Gastrocnemius medialis (tissue), 4 donors: ENCODE measurements at regions not wholly inside any gene's neighbourhood (a gene's known extent, or its start where the extent isn't known, plus 50 kb on each side); places are given as distances from the start of the nearest gene placed in this dataset.

Experiments
- ATAC-seq, 2 donors: fragments of 150-250 bp; one replicate each; pipeline ENCODE4 v1.9.1; 2016
- DNase-seq, 2 donors: peaks; one replicate each; pipeline ENCODE4 v3.0.0-alpha.2; 2019
- H3K27ac ChIP-seq, 4 donors: fragments of 200-600 bp; sonication (generic); 1 replicate in 1 of 4; 2 replicates in 3 of 4; pipeline ENCODE4 v1.5.1; 2016 to 2018; ENCODE audit warnings: mild to moderate bottlenecking in 2 of 4, moderate library complexity in 1 of 4
- H3K27me3 ChIP-seq, 3 donors: fragments of 200-600 bp; sonication (generic) in 2 of 3; 1 replicate in 1 of 3; 2 replicates in 2 of 3; pipeline versions ENCODE4 v1.5.1 to v1.6.0; 2016 to 2019; ENCODE audit warnings: mild to moderate bottlenecking in 1 of 3, moderate library complexity in 1 of 3
- H3K36me3 ChIP-seq, 2 donors: fragments of 200-600 bp; sonication (generic) in 1 of 2; one replicate each; pipeline ENCODE4 v1.5.1; 2017 to 2018
- H3K4me1 ChIP-seq, 2 donors: fragments of 200-600 bp; sonication (generic) in 1 of 2; one replicate each; pipeline ENCODE4 v1.5.1; 2016 to 2017; ENCODE audit warnings: mild to moderate bottlenecking in 2 of 2
- H3K4me3 ChIP-seq, 4 donors: fragments of 200-600 bp; sonication (generic) in 3 of 4; 1 replicate in 1 of 4; 2 replicates in 3 of 4; pipeline ENCODE4 v1.5.1; 2016 to 2019; ENCODE audit warnings: mild to moderate bottlenecking in 2 of 4
- H3K9me3 ChIP-seq, 3 donors: fragments of 200-600 bp; sonication (generic) in 2 of 3; 1 replicate in 1 of 3; 2 replicates in 2 of 3; pipeline ENCODE4 v1.5.1; 2016 to 2019
- CTCF ChIP-seq, 5 experiments: fragments of 450-650 bp in 3 of 5; fragments of 200-600 bp in 2 of 5; sonication (generic) in 2 of 5; IDR thresholded peaks in 4 of 5; conservative IDR thresholded peaks in 1 of 5; 1 replicate in 4 of 5; 2 replicates in 1 of 5; pipeline ENCODE4 v1.5.1; 2016 to 2019; ENCODE audit warnings: antibody characterized with exemption in 5 of 5, mild to moderate bottlenecking in 3 of 5, moderate library complexity in 3 of 5
- POLR2A ChIP-seq, 2 donors: fragments of 450-650 bp; IDR thresholded peaks; one replicate each; pipeline ENCODE4 v1.6.1; 2017; ENCODE audit warnings: antibody characterized with exemption in 2 of 2, mild to moderate bottlenecking in 2 of 2, moderate library complexity in 2 of 2
- in situ Hi-C, 4 donors: fragments of 200-750 bp; cut with MboI; loops; one replicate each; pipeline versions ENCODE4 v1.15.0 to v1.8.0; 2017; ENCODE audit warnings: low sequenced_read_pairs in 4 of 4
- intact Hi-C: fragments of 100-400 bp; cut with DNase I; formaldehyde crosslinking; loops from one replicate; pipeline ENCODE4 v1.15.1; 2023; ENCODE audit warnings: low total_unique reads

DNA sequence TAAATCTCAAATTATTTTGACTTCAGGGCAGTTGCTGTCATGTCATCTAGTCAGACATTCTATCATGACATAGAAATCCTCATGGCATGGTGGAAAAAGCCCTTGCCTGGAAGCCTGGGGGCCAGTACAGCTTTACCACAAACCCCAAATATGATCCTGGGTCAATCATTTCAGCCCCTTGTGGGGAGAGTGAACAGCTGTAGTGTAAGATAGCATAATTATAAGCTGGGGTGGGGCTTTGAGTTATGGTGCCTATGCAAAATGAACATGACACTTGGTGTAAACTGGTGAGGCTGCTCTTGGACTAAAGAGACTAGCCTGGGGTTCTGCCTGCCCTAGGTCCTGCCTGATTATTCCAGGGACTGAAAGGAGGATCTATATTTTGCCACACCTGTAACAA is 207.7 kb upstream of the DDHD1 start:
- in situ Hi-C loops: no loop called here
- TF ChIP-seq POLR2A (IDR thresholded peaks at IDR 0.05) (no peak), CTCF (IDR thresholded peaks at IDR 0.05 in 4 of 5, conservative IDR thresholded peaks at IDR 0.05 in 1 of 5) (no peak)
- H3K36me3 ChIP-seq: no peaks in the 10 kb centered on the region
- DNase-seq: no peak
- intact Hi-C loops: no loop called here
- no peak overlapping the region for H3K27ac ChIP-seq
- no peaks in the 10 kb centered on the region for H3K4me1 ChIP-seq
- no peak for ATAC-seq
- no peak overlapping the region for H3K4me3 ChIP-seq
- no peaks in the 10 kb centered on the region for H3K27me3 ChIP-seq
- no peaks in the 10 kb centered on the region for H3K9me3 ChIP-seq

DNA sequence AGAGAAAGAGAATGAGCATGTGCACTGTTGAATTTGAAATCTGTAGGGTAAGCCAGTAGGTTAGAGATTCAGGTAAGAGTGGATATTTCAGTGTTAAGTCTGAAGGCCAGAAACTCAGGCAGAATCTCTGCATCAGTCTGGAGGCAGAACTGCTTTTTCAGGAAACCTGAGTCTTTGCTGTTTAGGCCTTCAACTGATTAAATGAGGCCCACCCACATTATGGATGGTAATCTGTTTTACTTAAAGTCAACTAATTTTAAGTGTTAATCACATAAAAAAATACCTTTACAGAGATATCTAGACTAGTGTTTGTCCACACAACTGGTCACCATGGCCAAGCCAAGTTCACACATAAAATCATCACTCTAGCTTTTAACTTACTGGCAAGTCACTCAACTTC is 205.0 kb upstream of the DDHD1 start:
- DNase-seq (no peak), ATAC-seq (no peak)
- H3K4me3 ChIP-seq: no peak overlapping the region
- no peaks in the 10 kb centered on the region for H3K9me3 ChIP-seq
- H3K4me1 ChIP-seq: no peaks in the 10 kb centered on the region
- intact Hi-C loops (no loop called here), in situ Hi-C loops (no loop called here)
- H3K27ac ChIP-seq: no peak overlapping the region
- TF ChIP-seq CTCF (IDR thresholded peaks at IDR 0.05 in 4 of 5, conservative IDR thresholded peaks at IDR 0.05 in 1 of 5) (no peak), POLR2A (IDR thresholded peaks at IDR 0.05) (no peak)
- no peaks in the 10 kb centered on the region for H3K36me3 ChIP-seq
- no peaks in the 10 kb centered on the region for H3K27me3 ChIP-seq

DNA sequence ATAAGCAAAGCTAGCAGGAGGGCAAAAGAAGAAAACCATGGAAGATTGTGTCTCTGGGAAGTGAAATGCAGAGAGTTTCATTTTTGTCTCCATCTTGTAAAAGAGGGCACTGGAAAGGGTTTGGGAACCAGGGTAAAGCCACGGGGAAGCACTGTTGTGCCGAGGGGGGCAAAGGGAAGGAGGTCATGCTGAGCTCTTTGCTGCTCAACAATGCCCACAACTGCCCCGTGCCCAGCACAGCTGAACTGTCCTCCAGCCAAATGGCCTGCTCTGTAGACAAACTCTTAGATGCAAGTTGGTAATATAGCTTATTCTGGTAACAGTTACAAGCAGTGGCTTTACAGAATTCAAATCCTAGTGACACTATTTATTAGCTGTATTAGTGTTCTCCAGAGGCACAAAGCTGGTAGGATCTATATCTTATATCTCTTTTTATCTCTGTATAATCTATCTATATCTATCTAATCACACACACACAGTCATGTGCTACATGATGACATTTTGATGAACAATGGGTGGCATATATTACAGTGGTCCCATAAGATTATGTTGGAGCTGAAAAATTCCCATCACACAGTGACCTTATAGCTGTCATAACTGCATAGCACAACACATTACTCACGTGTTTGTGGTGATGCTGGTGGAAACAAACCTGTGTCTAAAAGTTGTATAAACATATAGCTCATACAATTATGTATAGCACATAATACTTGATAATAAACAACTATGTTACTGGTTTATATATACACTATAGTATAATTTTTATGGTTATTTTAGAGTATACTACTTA is 203.4 kb upstream of the DDHD1 start:
- Histone ChIP-seq H3K4me1 (no peaks in the 10 kb centered on the region), H3K27ac (no peak overlapping the region), H3K27me3 (no peaks in the 10 kb centered on the region), H3K36me3 (no peaks in the 10 kb centered on the region), H3K9me3 (no peaks in the 10 kb centered on the region), H3K4me3 (no peak overlapping the region)
- TF ChIP-seq POLR2A (IDR thresholded peaks at IDR 0.05) (no peak), CTCF (IDR thresholded peaks at IDR 0.05 in 4 of 5, conservative IDR thresholded peaks at IDR 0.05 in 1 of 5) (no peak)
- ATAC-seq: no peak
- no peak for DNase-seq
- intact Hi-C loops: no loop called here
- in situ Hi-C loops: no loop called here

DNA sequence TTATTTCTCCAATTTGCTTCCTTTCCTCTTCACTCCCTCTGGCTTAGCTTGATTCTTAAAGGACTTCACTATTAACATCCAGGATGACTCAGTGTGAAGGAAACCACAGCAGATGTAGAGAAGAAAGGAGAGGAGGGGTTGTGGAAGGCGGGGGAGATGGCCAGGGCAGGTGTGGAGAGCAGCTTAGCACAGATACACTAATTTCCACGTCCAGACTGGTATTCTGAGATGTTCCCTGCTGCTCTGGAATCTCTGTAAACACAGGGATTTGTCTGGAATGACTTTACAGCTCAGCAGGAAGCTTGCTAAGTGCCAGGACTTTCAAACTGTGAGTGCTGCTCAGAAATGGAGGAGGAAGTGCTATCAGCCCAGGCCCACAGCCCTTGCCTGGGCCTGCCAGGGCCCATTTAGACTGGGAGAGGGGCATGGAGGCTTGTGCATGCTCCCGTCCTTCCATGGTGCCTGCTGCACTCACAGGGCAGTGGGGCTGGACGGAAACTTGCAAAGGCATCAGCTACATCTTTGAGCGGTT is 202.5 kb upstream of the DDHD1 start:
- intact Hi-C loops: no loop called here
- no peaks in the 10 kb centered on the region for H3K4me1 ChIP-seq

More for the DNA sequence above, 202.5 kb upstream of the DDHD1 start:
- no peak for DNase-seq
- Histone ChIP-seq H3K4me3 (no peak overlapping the region), H3K27ac (no peak overlapping the region), H3K36me3 (no peaks in the 10 kb centered on the region), H3K27me3 (no peaks in the 10 kb centered on the region), H3K9me3 (no peaks in the 10 kb centered on the region)
- no peak for TF ChIP-seq POLR2A (IDR thresholded peaks at IDR 0.05)
- TF ChIP-seq CTCF (IDR thresholded peaks at IDR 0.05 in 4 of 5, conservative IDR thresholded peaks at IDR 0.05 in 1 of 5): no peak
- in situ Hi-C loops: no loop called here
- ATAC-seq: no peak
